GM19468 (cell line): ENCODE measurements at regions not wholly inside any gene's neighbourhood (a gene's known extent, or its start where the extent isn't known, plus 50 kb on each side); places are given as distances from the start of the nearest gene placed in this dataset.

ENCODE experiments used
- ATAC-seq: cut with Tn5 transposase; IDR thresholded peaks from one replicate; pipeline ENCODE4 v1.9.1; 2021; ENCODE audit warnings: mild to moderate bottlenecking, moderate library complexity, moderate number of reproducible peaks; ENCODE audit not compliant: unreplicated experiment; ENCODE audit errors: extremely low read depth

DNA sequence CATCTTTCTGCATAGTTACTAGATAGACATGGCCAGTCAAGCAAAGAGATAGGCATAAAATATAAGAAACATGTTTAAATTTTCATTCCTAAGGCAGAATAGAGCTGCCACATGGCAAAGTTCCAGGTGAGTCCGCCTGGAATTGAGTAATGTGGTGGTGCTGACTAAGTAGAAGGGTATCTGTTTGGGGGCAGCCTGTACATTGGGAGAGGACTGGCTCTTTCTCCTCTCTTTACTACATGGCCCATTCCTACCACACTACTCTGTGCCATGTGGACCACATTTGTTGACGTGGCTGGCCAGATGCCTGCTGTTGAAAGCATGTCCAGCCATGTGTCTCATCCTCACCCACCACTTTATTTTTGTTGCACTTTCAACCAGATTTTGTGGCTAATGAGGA is 354.0 kb downstream of the ETNK1 start:
- ATAC-seq, result no peak

DNA sequence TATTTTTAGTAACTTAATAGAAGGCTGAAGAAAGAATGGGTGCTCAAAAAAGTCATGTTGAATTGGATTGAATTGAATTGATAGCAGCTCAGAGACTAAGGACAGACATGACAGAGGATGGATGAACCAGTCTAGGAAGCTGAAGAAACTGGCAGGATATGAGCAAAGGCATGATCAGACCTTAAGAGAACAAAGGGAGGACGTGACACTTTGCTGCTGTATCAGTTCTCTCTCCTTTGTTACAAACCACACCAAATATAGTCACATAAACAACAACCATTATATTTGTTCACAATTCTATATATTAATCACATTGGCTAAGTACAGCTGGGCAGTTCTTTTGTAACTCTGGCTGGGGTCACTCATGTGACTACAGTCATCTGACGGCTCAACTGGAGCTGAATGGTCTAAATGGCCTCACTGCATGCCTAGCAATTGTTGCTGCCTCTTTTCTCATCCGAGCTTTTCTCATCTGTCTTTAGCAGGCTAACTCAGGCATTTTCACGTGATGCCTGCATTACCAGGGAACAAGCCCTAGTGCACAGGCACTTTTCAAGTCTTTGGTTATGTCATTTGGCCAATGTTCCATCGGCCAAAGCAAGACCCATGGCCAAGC is 355.0 kb downstream of the ETNK1 start:
- no peak for ATAC-seq

DNA sequence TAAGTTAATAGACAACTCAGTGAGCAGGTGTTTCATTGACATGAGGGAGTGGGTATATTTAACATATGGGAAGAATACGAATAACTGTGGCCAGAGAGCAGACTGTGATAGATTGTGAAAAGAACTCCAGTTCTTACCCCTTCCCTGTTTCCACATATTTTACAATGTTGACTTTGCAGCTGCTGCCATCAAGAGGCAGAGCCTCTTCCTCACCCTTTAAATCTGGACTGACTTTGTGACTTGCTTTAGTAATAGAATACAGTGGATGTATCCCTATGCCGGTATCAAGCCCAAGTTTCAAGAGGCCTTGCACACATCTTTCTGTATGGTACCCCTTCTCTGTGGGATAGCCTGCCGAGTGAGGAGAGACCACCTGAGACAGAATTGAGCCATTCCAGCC is 356.7 kb downstream of the ETNK1 start:
- ATAC-seq, result no peak

DNA sequence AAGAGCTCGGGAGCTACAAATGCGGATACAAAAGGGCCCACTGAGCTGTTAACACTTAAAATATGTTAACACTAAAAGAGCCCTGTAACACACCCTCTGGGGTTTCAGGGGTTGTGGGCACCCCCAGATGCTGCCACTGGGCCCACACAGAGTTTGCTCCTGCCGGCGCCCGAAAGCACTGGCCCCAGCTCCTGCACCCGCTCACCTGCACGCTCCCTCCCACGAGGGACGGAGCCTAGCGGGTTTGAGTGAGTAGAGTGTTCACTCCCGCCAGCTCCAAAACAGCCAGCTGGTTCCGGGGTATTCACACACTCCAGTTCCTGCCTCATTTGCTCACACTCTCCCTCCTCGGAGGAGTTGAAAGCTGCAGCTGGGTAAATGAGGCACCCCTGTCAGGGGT is 357.7 kb downstream of the ETNK1 start:
- no peak for ATAC-seq

DNA sequence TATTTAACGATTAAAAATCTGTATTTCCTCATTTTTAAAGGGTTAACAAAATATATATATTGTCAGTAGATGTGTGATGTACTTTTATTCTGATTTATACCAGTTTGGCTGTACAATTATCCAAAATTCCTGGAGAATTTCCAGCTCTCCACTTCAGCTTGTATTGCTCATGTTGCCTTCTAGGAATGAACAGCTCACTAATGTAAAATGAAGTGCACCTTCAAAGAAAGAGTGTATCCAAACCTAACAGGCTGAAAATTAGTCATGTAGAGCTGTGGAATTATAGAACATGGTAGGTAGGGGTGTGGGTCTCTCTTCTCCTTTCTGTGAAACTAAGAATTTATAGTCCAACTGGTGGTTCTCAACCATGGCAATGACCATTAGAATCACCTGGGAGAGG is 362.0 kb downstream of the ETNK1 start:
- ATAC-seq, result no peak

DNA sequence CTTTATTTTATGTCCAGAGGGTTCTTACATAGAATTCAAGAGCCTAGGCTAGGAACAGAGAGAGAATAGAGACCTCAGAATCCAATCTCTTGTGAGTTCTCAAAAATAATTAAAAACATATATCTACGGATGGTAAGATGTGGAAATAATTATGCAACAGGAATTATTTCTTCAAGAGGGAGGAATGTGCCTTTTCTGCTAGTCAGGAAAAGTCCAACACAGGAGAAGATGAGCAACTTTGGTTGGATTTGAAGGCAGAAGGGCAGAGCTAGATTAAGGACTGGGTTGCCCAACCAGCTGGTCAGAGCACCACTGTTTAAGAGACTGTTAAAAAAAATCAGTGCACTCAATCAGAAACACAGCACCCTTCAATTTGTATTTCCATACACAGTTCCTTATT is 365.5 kb downstream of the ETNK1 start:
- ATAC-seq, result no peak

DNA sequence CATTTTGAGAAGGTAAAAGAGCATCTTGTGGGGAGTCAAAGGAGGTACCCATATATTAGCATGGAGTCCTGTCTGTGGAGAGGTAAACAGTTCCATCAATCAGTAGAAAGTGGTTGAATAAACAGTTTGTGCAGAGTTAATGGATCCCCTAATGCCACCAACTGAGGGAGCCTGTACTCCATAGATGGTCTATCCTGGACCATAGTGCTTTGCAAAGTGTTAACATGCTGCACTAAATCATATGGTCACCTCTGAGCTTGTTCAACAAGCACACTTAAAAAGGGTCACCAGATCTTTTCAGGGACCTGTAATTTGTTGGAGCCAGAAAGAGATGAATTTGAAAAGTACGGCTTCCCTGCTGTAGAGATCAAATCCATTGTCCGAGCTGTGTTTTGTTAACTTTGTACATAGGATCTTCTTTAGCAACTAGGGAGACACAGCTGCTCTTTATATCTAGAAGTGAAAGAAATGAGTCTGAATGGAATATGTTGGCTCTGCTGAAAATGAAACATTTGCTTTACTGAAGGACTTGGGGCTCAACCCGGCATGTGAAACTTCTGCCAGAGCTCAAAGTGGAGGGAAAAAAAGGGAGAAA is 366.4 kb downstream of the ETNK1 start:
- ATAC-seq, result no peak

DNA sequence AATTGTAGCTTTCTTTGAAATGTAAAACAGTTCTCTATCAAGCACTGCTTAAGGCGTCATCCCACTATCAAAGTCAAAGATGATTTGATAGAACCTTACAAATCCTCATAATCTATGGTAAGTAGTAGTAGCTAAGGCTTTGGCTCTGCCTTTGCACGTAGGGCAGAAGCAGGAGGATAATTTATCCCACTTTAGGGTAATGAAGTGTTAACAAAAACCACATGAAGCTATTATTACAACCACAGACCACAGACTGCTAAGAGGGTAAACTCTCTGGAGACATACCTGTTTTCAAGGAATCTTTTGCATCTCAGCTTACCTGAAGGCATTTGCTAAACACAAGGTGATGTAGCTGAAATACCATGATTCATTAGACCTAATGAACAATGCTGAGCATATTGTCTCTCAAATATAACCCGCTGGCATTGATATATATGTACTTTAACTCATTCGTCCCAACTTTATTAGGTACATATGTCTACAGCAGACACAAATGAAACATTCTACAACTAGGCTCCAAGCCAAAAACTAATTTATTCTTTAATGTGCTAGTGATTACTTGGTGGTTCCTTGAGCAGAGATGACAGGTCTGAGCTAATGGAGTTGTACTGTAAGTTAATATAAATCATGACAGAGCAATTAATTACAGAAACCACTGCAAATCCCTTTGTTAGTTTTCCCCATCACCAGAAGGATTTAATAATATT is 368.8 kb downstream of the ETNK1 start:
- ATAC-seq, result no peak

DNA sequence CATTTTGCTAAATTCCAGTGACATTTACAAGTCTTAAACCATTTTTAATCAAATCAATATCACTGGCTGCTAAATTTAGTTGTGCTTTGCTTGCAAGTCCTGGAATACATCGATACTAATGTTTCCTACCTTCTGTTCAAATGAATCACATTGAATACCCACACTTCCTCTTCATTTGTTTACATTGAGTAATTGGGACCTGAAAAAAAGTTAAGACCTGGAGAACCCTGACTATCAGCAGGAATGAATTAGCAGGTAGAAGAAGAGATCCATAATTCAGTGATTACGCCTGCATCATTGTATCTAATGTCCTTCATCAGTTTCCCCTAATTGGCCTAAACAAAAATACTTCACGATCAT is 369.3 kb downstream of the ETNK1 start:
- ATAC-seq, result no peak

DNA sequence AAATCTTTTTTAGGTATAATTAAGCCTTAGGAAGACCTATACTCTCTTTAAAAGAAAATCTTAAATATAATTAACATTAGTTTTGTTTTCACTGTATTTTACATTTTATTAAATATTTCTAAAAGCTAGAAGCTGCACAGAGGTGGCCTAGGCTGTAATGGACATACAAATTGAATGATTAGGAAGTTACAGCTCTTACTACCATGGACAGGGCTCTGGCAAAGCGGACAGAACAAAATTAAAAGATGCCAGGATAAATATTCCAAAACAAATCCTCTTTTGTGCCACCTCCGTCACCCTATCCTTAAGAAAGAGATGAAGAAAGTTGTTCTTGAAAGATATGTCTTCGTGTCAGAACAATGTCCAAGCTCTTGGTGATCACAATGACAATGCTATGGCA is 376.5 kb downstream of the ETNK1 start:
- ATAC-seq, result no peak

DNA sequence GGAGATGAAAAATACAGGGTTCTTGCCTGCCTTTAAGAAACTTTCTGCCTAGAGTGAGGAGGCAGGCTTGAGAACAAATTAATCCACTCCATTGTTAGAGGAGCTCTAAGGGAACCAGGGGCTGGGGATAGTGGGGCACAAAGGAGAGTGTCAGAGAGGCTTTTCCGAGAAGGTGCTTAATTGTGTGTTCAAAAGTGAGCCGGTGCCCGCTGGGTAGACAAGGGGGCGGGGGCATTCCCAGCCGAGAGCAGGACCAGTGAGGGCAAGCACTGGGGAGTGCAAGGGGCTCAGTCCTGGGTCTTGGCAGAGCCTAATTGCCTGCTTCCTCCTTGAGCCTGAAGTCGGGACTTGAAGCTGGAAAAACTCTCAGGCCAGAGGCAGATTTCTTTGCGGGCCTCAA is 377.4 kb downstream of the ETNK1 start:
- no peak for ATAC-seq

DNA sequence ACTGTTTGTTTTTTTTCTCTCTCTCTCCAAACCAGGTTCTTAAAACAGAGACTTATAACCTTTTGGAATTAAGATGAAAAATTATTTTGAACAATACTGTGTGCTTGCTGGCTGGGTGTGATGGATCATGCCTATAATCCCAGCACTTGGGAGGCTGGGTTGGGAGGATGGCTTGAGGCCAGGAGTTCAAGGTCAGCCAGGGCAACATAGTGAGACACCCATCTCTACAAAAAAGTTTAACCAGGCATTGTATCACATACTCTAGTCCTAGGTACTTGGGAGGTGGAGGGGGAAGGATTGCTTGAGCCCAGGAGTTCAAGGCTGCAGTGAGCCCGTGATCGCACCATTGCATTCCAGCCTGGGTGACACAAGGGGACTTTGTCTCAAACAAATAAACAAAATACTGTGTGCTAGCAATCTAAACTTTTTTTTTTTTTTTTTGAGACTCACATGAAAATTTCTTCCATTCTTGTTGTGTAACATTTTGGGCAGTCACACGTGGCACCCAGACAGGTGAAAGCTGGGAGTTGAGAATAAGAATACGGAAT is 379.6 kb downstream of the ETNK1 start:
- ATAC-seq, result no peak

DNA sequence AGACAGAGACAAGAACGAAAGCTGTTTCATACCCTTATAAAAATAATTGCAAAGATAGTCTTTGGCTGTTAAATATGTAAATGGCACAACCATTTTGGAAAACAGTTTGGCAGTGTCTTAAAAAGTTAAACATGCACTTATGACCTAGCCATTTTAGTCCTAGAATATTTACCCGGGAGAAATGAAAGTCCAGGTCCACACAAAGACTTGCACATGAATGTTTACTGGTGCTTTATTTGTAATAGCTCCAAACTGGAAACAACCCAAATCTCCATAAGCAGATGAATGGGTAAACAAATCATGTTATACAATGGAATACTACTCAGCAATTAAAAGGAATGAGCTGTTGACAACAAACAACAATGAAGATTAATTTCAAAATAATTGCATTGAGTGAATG is 380.4 kb downstream of the ETNK1 start:
- ATAC-seq, result no peak

DNA sequence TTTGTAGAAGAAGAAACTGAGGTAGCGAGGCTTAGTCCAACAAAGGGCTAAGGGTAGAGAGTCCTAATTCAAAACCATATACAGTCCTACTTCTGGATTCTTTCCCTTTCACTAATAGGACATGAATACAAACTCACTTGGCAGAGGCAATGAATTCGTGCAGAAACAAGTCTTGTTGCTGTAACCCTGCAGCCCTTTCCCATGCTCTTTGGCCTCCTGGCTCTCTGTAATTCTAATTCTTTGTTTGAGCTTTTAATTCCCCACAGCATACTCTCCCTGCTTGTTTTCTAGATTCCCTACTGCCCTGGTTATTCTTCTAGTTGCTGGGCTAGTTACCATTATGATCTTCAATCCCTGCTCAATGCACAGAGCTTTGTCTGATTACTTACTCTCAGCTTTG is 381.4 kb downstream of the ETNK1 start:
- ATAC-seq, result no peak

DNA sequence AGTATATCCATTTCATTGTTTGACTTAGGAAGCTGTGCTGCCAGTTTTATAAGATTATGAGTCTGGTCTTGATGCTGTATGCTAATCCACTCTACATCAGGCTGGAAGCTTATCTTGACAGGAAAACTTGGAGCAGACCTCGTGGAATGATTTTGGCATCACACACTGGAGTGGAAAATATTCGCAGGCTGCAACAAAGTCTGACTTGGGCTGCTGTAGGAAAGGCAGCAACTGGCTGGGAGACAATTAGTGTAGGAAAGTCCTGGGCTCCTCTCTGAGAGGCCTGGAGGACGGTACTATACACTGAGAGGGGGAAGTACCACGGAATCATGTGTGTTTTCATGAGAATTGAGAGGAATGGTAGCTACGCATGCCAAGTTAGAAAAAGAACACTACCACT is 383.7 kb downstream of the ETNK1 start:
- no peak for ATAC-seq

DNA sequence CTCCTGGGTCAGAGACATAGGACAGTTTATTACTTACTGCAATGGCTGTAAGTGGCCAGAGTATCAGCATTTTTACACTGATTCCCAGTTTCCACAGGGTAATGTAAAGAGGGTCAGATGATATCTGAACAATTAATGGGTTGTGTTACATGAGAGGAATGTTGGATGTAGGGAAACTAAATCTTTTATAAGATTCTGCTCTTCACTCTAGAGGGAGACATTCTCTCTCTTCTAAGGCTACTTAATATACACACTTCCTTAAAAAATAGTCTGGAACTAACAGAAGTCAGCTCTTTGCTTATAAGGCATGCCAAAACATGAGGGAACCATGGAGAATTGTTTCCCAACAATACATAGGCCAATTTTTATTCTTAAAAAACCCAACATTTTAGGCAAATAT is 389.8 kb downstream of the ETNK1 start:
- no peak for ATAC-seq

DNA sequence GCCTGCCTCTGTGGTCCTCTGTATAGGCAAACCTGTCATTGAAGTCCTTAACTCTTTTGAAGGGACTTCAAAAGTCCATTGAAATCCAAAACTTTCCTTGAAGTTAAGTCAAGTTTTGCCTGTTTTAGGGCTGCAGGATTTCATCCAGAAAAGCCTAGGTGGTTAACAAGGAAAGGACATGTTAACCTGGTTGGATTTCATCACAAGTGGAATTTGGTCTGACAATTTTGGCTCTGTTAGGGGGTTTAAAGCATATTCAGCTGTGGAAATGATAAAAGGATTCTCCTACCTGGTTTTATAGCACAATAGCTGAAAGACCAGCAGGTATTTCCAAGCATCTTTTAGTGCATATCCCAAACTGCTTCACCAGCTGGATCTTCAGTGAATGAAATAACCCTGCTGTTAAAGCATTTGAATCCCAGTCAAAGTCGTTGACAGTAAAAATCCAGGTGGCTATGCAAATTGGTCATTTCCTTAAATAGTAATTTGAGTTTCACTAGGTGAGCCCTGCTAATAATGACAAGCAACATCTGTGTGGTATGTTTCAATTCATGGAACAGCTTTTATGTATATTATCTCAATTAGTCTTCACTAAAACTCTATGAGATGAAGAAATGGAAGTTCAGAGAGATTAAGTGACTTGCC is 400.5 kb downstream of the ETNK1 start:
- no peak for ATAC-seq

DNA sequence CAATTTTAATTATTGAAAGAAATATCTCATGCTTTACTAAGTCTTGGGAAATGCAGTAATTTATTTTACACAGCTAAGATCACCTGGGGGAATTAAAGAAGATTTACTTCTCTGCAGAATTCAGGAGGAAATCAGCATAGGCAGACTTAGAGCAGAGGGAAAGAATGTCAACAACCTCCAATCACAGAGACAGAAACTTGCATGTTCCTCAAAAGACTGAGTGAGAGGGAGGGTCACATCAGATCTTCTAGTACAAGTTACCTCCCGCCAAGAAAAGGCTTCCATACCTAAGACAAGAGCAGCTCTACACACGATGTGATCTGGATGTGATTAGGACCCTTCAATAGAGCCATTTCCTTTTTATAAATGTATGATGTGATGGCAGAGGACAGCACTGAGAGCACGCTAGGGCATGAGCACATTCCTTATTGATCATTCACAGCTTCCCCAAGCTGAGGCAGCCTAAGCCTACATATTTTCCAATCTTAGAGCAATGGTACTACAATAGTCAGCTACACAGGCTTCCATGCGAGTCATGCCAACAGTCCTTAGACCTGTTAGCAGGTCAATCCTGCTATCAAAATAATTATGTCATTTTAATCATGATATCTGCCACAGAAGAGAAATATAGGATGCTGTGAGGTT is 403.3 kb downstream of the ETNK1 start:
- ATAC-seq, result no peak

DNA sequence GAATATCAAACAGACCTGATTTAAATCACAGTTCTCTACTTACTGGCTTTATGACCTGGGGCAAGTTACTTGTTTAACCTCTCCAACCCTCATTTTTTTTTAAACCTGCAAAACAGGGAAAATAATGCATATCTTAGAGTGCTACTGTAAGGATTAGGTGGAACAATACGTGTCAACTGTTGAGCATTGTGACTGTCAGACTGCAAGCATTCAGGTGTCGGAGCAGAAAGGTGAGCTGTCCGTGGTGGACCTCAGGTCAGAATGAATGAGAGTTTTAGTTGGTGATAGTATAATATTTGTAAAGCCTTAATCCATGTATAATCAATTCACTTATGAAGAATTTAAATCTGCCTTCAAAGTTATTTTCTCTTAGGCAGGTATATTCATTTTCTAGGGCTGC is 404.2 kb downstream of the ETNK1 start:
- no peak for ATAC-seq

DNA sequence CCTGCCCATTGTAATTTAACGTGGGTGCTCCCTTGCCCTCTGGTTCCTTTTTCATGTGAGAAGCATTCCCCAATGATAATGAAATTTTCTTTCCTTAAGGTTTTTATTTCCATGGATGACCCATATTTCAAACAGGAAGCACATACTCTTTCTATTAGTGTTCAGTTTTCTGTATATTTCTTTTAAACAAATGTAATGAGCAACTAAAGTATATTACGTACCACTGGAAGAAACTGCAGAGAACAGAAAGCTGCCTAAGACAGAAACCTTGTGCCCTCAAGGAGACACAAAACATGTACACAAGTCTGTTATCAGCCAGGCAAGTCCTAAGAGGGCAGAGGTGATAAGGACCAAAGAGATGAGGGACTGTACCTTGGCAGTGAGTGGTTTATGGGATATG is 414.9 kb downstream of the ETNK1 start:
- no peak for ATAC-seq

DNA sequence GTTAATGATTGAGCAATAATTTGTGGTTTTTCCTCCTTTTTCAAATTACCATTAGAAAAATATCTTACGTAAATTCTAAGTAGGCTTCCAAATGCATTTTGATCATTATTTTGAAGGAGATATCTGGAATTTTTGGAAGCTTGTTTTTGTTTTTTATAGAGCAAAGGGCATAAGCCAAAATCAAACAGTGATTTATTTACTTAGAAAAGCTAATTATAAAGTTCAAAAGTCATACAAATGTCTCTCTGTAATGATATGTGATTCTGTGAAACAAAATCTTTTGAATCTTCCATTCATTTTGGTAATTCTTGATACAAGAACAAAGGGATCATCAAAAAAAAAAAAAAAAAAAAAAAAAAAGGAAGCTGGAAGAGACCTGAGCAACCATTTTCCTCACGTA is 416.8 kb downstream of the ETNK1 start:
- ATAC-seq, result no peak
